ENCODE measurements at regions not wholly inside any gene's neighbourhood (a gene's known extent, or its start where the extent isn't known, plus 50 kb on each side); places are given as distances from the start of the nearest gene placed in this dataset.
"Not testable (repeated sequence)": the region's sequence is repeated elsewhere in the genome, so short reads cannot be mapped to it uniquely, and the experiment has no call there.

GRCh38 chr12:47348206-47348605, 268.4 kb upstream of the AMIGO2 start:
- DNase-seq, result no peak

DNA sequence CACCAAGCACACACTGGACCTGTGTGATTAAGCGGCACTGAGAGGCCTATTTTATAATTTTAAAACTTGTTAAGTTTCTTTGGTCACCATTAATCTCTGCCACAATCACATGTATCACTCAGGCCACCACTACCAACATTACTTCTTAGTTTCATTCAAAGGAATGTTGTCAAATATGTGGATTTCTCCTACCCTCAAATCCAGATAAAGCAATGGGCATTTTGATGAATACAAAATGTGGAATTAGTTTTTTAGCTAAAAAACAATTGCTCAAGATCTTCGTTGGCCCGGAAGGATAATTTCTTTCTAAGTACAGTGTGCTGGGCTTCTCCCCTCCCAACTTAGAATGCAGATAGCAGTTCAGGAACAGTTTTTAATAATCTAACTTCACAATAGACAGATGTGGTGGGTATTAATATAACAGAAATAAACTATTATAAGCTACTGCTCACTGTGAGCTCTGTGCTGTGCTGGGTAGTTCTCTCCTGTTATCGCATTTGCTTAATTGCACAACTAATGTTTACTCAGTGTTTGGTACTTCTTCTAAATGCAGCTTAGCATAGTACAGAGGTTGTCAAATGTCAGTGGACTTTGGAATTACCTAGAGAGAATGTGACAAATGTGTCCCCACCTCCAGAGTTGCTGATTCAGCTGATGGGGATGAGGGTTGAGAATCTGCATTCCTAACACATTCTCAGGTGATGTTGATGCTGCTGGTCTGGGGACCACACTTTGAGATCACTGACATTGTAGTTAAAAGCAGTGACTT, 266.7 kb upstream of the AMIGO2 start:
- no peak for DNase-seq

DNA sequence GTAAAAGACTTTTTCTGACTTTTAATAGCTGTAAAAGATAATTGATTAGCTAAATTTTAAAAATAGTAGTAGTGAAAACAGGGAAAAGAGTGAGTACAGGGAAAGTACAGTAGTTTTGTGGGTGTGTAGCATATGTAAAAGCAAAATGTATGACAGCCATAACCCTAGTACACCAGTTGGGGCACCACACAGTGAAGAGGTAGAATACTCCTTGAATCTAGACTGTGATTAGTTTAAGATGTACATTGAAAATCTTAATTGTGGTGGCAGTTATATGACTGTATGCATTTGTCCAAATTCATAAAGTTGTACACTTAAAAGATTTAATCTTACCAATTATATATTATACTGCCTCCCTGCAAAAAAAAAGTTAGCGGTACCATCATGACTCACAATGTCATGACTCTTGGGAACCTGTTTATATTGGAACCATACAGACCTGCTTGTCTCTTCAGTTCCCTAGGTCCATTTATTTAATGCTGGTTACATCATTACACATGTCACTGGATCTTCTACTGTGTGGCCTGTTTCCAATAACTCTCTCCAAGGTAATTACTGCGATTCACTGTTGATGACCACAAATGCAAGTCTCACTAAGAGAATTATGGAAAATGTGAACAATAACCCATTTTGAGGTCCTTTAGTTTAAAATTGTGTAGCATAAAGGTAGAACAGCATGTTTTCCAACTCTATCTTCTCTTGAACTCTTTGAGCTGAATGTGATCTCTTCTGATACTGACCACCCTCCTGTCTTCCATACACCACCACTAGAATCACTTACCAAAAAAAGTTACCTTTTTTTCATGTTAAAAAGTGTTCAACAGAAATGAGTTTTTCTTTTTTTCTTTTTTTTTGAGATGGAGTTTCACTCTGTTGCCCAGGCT, 264.2 kb upstream of the AMIGO2 start:
- DNase-seq, result no peak

DNA sequence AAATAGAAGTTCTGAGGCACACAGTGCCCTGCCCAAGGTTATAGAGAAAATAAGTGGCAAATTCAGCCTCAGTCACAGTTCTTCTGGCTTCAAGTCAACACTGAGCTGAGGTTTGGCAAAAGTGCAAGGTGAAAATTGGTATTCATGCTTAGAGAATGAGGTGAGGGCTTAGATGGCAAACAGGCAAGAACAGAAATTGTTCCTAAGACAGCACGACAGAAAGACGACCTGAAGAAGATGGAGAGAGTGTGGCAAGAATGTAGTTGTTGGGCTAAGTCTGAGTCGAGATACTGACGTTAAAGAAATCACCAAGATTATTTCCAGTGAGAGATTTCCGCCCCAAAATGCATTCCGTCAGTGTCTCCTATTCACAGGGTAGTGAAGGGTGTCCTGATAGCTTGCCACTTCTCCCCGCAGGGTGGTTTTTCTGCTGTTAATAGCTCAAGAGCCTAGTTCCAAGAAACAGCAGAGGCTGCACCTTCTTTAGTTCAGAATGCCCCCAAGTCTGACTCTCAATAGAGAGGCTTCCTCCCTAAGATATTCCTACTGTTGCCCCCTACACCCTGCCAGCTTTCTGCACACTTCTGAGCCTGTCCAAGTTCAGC, 260.8 kb upstream of the AMIGO2 start:
- no peak for DNase-seq

GRCh38 chr12:47337581-47337980, 257.8 kb upstream of the AMIGO2 start:
- DNase-seq, result no peak

- not testable (repeated sequence) for DNase-seq
Observed at GRCh38 chr12:47333271-47333858, 253.6 kb upstream of the AMIGO2 start.

DNA sequence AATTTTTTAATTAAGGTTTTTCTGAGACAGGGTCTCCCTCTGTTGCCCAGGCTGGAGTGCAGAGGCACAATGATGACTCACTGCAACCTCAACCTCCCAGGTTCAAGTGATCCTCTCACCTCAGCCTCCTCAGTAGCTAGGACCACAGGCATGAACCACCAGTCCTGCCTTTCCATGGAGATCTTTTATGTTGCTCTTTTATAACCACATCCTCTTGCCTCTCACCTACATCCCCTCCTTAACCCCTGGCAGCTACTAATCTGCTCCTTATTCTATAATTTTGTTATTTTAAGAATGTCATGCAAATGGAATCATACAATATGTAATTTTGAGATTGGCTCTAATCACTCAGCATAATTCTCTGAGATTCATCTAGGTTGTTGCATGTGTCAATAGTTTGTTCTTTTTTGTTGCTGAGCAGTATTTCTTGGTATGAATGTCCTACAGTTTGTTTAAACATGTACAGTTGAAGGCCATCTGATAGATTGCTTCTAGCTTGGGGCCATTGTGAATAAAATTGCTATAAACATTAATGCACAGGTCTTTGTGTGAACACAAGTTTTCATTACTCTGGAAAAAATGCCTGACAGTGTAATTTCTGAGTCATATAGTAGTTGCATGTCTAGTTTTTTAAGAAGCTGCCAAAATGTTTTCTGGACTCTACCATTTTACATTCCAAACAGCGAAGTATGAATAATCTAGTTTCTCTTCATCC, 249.2 kb upstream of the AMIGO2 start:
- DNase-seq, result no peak

DNA sequence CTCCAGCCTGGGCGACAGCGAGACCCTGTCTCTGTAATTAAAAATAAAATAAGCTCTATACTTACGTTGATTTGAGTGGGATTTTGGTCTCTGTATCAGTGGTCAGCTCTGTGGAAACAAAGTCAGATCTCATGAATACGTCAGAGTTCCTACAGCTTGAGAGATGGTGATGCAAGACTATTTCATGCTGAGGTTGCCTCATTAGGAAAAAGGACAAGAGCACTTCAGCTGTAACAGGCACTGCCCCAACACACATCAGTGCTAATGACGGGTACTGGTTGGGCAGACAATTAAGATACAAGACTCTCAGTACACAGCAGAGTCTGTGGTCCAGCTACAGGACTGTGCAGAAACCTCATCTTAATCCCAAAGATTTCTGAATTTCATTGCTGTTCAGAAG, 246.4 kb upstream of the AMIGO2 start:
- no peak for DNase-seq

DNA sequence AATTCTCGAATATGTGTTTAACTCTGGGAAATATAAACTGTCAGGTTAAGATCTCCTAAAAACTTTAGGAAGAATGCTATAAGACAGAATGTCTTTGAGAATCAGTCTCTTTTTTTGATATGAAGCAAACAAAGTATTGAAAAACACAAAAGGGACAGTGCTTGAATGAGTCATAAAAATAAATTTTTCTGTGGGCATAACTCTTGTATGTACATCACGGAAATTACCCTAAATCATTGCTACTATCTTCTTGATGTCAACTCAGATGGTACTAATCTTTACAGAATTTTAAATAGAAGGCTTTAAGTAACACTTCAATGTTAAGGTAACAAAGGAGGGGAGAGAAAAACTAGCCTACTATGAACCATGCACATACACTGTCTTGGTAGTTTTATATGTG, 244.0 kb upstream of the AMIGO2 start:
- no peak for DNase-seq

- no peak for DNase-seq
Observed at GRCh38 chr12:47321436-47321835, 241.7 kb upstream of the AMIGO2 start.

- no peak for DNase-seq
Observed at GRCh38 chr12:47319746-47320145, 240.0 kb upstream of the AMIGO2 start.

GRCh38 chr12:47318963-47319362, 239.2 kb upstream of the AMIGO2 start:
- no peak for DNase-seq

GRCh38 chr12:47317175-47317915, 237.6 kb upstream of the AMIGO2 start:
- no peak for DNase-seq

DNA sequence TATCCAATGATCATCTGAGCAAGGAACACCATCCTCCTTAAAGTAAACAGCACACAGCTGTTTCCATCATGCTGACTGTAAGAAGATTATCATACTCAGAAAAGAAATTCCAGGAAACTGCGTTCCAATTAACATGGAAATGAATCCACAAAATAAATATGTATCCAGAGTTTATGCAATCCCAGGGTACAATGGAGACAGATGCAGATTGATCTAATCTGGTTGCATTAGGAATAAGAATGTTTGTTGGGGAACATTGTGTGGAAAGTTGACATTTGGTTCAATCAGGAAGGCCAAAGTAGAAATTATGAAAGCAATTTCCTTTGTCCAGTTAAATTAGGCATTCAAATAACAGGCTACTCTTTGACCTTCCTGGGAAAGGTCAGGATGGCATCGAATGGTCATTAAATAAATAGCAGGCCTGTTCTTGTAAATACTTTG, 236.9 kb upstream of the AMIGO2 start:
- DNase-seq, result no peak

GRCh38 chr12:47314996-47315395, 235.2 kb upstream of the AMIGO2 start:
- DNase-seq, result no peak

GRCh38 chr12:47312808-47313426, 233.2 kb upstream of the AMIGO2 start:
- DNase-seq, result no peak

DNA sequence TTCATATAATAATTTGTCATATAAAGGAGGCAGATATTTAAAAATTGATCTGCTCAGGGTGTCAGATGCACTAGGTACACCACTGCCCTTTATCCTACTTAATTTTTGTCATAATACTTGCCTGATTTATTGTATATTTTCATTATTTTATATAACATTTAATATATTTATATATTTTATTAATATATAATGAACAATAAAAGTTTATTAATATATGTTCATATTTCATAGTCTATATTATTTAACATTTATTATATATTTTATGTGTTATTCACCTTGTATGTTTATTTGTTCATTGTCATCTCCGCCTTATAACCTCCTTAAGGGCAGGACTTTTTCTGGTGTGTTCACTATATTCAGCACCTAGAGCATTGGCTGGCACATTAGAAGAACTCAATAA, 232.4 kb upstream of the AMIGO2 start:
- DNase-seq, result no peak

- DNase-seq, result no peak
Observed at GRCh38 chr12:47311568-47311967, 231.8 kb upstream of the AMIGO2 start.

- no peak for DNase-seq
Observed at GRCh38 chr12:47311010-47311409, 231.3 kb upstream of the AMIGO2 start.

DNA sequence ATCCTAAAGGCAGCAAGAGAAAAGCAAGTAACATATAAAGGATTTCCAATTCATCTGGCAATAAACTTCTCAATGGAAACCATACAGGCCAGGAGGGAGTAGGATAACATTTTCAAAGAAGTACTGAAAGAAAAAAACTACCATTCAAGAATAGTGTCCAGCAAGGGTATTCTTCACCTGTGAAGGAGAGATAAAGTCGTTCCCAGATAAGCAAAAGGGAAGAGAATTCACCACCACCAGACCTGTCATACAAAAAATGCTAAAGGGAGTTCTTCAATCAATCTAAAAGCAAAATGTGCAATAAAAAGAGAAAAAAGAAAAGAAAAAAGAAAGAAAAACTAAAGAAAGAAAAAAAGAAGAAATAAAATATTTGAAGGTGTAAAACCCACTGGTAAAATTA, 228.9 kb upstream of the AMIGO2 start:
- DNase-seq, result no peak
